ENCODE measurements at regions not wholly inside any gene's neighbourhood (a gene's known extent, or its start where the extent isn't known, plus 50 kb on each side); places are given as distances from the start of the nearest gene placed in this dataset.

DNA sequence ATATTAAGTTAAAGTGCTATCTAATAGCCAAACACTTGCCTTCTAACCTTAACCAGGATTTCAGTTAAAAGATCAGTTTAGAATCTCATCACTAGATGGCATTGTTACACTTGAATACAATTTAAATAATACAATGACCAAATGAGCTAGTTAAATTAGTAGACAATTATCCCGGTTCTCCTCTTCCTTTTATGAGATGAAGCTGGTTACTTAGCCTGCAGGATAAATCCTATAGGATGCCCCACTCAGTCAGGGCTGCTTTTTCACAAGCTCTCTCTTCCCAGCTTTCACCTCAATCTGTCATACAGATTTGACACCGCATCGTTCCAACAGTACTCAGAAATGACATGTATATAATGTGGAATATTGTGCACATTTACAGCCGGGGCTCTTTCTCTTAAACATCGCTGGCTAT is 678.8 kb downstream of the KCNJ3 start:
- FAIRE-seq, result peak; percentile 87

DNA sequence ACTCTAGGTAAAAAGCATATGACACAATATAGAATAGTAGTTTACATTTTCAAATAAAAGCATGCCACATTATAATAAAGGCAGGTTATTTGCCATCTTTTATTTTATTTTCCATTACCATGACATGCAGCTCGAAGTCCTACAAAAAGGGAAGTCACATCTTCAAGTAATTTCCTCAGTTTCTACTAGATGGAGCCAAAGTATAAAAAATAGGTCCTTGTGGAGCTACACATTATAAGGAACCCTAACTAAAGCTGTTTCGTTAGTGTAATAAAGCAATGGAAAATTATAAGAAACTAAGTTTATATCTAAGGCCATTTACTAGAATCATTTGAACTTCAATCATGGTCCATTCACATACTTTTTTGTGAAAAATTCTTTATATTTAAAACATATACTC is 674.5 kb downstream of the KCNJ3 start:
- FAIRE-seq, result peak; percentile 76

DNA sequence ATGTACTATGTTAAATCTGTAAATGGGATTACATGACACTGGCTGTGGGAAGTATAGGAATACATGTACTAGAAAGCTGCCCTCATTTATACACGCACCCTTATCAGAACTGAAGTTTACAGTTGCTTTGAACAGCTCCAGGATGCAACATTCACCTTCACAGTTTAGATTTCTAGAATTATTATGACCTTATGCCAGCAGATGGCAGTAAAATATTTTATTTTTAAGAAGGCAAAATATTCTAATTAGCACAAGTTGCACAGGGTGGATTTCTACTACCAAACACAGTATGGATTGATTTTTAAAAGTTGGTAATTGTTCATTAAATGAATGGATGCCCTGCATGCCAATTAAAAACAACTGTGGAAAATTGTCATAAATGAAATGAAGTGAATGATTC is 670.4 kb downstream of the KCNJ3 start:
- FAIRE-seq, result peak; percentile 86

DNA sequence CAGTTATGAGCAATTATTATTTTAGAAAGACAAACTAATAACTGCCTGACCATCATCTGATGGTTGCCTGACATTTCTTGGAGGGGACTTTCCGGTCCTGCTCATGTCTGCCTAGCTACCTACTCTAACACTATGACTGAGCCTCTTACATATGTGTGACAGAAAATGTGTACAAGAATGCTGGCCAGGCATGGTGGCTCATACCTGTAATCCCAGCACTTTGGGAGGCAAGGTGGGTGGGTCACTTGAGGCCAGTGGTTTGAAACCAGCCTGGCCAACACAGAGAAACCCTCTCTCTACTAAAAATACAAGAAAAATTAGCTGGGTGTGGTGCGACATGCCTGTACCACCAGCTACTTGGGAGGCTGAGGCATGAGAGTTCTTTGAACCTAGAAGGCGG is 666.3 kb downstream of the KCNJ3 start:
- no peak for FAIRE-seq

DNA sequence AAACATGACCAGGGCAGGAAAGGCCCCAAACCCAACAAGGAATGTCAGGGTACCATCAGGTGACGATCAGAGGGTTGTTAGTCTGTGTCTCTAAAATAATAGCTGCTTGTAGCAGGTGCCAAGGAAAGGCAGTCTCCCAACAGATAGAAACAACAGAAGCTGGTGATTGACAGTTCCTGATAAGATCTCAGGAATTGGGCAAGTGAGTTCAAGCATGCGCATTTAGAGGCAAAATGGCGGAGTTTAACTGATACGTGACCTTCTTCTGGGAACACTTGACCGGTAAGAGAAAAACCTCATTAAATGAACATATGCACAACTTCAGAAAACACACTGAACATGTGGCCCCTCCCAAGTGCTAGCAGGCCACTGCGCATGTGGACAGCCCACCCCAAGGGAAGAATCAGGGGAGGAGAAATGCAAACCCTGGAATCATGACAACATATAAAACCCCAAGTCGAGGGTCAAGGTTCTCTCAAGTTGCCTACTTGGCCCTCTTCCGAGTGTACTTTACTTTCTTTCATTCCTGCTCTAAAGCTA is 664.9 kb downstream of the KCNJ3 start:
- FAIRE-seq, result no peak

DNA sequence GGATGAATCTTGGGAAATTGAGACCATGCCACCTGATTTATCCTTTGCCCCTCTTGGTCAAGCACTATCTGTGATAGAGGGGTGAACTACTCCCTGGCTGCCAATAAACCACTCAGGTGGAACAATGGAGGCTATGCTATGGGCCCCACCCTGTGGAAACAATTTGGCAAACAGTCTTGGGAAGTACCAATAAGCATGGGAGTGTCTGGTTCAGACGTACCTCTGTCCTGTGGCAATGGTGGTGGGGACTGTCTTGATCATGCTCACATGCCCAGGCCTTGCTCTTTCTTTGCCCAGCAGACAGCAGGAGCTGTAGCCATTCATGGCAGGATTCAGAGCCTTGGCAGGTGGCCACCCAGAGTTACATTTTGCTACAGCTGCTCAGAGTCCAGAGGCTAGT is 658.7 kb downstream of the KCNJ3 start:
- no peak for FAIRE-seq

DNA sequence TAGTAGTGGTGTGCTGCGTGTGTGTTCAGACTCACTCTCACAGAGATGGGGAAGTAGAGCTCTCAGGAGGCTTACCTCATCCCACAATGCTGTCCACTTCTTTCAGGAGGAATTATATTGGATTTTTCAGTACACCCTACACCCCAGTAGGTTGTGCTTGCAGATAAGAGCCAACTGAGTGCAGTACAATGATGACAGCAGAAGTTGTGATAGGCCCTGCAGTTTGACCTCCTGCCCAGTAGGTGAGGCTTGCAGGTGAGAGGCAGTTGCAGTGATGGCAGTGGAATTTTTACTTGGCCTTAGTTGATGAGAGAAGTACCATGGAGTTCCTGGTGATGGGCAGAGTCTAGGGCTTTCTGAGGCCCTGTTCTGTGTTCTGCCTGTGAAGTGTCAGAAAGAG is 657.8 kb downstream of the KCNJ3 start:
- FAIRE-seq, result no peak

DNA sequence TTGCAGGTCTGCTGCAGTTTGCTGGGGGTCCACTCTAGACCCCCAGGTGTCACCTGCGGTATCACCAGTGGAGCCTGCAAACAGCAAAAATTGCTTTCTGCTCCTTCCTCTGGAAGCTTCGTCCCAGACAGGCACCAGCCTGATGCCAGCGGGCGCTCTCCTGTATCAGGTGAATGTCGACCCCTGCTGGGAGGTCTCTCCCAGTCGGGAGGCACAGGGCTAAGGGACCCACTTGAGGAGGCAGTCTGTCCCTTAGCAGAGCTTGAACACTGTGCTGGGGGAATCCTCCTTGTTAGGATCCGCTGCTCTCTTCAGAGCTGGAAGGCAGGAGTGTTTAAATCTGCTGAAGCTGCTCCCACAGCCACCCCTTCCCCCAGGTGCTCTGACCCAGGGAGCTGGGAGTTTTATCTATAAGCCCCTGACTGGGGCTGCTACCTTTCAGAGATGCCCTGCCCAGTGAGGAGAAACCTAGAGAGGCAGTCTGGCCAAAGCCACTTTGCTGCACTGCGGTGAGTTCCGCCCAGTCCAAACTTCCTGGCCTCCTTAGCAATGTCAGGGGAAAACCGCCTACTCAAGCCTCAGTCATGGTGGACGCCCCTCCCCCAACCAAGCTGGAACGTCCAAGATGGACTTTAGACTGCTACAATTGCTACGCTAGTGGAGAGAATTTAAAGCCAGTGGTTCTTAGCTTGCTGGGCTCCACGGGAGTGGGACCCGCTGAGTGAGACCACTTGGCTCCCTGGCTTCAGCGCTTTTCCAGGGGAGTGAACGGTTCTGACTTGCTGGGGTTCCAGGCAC is 652.5 kb downstream of the KCNJ3 start:
- FAIRE-seq, result no peak

DNA sequence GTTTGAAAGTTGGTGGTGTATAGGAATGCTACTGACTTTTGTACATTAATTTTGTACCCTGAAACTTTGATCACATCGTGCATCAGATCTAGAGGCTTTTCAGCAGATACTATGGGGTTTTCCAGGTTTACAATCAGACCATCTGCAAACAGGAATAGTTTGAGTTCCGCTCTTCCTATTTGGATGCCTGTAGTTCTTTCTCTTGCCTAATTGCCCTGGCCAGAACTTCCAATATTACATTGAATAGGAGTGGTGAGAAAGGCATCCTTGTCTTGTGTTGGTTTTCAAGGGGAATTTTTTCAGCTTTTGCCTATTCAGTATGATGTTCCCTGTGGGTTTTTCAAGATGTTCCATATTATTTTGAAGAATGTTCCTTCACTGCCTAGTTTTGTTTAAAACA is 633.5 kb downstream of the KCNJ3 start:
- no peak for FAIRE-seq

DNA sequence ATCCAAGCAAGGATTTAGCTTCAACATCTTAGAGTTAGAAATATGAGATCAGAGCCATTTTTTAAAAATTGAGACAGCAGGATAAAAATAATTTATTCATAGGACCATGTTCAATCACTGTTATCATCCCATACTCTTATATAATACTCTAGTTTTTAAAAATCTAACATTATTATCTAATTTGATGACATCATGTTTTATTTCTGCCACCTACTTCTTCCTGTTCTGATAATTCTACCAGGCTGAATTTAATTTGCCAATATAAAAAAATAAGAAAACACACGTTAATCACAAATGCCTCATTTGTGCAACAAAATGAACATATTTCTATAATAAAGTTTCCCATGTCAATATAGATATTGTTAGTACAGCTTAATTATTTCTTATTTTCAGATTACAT is 621.7 kb downstream of the KCNJ3 start:
- no peak for FAIRE-seq

DNA sequence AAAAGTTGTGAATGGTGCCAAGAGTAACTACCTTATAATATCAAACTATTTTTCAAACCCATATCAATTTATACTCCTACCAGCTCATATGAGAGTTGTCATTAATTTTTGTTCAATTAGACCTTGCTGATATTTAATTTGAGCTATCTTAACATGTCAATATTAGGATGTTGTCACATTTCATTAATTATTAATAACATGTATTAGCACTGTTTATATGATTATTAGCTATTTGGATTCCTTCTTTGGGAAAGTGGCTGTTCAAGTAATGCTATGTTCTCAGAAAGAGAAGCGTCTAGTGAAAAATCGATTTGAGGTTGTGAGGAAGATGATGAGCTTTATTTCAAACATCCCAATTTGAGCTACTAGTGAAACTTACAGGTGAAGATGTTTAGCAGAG is 620.2 kb downstream of the KCNJ3 start:
- FAIRE-seq, result no peak

DNA sequence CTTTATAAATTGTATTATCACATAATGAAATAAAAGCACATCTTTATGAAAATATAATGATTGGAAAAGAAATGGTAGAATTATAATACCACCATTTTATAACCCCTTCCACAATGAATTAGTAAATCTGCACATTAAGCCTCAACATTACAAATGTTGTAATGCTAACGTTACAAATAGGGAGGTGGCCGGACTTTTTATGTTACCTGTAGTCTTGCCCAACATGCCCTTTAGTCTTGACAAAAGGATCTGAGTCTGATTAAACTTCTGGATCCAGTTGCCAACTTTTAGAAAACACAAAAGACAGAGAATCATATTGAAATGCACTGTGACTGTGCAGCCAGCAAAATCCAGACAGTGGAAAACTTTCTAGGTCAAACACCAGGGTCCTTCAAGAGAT is 617.3 kb downstream of the KCNJ3 start:
- no peak for FAIRE-seq

DNA sequence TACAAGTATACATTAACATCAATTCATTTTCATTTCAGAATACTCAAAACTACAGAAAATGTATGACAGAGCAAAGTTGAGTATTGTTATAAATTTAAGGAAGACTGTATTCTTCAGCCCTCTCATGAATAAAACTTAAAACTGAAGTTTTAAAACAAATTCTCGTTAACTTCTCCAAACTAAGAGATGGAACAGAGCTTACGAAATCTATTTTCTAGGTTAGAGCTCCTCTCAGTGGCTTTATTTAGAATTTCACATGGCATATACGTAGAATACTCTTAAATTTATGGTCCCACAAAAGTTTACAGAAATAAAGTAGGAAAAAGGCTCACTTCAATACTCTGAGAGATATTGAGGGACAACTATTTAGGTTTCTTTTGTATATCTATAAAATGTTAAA is 612.1 kb downstream of the KCNJ3 start:
- peak; percentile 94 for FAIRE-seq

DNA sequence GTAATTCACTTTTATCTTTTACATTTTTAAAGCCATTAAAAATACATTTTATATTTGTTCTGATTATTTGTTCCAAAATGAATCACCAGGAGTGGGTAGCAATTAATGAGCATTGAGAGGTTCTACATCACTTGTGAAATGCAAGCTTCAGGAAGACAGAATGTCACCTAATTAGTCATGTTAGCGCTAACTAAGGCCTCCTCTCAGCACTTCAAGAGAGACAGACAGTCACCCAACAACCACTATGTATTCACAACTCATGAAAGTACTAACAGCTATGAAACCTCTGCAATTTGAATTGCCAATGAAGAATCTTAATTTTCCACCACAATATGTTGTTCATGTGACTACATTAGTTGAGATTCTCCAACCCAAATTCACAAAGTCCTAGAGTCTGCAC is 611.0 kb downstream of the KCNJ3 start:
- FAIRE-seq, result no peak

DNA sequence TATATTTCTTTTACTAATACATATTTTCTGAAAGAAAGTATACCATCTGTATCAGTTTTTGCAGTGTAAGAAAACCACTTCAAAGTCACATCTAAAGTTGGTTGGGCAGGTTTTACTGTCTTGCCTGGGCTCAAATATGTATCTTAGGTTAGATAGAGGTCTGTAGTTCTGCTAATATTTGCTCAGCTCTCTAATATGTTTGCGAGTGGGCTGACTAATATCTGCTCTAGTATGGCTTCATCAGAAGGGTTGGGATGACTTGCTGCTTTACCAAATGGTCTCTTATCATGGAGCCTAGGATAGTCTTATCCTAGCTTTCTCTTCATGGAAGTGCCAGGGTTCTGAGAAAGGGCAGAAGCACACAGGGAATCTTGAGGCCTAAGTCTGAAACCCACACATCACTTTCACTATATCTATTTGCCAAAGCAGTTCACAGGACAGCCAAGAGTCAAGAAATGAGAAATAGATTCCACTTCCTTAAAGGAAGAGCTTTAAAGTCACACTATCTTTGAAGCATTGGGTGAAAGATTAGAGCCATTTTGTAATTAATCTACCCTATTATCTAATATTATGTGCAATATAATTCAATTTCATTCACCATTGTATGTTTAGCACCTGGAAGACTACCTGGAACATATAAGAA is 610.0 kb downstream of the KCNJ3 start:
- no peak for FAIRE-seq

DNA sequence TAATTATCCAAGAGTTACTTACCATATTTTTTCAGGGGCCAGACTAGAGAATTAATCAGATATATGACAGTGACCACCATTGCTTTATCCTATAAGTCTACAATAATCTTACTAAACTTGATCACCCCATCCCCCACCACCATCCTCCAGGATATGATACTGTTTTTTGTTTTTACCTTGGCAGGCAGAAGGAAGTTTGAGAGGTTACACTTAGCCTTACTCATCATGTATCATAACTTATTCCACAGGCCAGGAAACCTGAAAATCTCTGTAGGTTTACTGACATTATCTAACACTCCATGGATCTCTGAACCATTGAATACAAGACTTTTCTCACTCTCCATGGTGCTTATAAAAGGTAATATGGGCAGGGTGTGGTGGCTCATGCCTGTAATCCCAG is 602.7 kb downstream of the KCNJ3 start:
- FAIRE-seq, result no peak

DNA sequence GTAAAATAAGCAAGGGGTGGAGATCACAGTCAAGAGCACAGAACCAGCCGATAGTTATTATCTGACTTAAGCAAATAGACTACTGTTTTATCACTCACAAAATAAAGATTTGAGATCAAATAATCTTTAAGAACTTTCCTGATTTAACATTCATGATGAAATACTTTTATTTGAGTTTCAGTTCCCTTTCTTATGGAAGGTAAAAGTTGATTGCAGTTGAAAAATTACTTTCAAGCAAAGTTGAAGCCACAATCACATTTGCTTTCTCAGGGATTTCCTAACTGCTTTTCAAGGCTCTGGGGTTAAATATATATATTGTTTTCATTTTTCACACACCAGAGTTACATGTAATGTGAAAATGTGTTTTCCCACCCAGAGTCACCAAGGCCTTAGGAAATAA is 599.5 kb downstream of the KCNJ3 start:
- no peak for FAIRE-seq

DNA sequence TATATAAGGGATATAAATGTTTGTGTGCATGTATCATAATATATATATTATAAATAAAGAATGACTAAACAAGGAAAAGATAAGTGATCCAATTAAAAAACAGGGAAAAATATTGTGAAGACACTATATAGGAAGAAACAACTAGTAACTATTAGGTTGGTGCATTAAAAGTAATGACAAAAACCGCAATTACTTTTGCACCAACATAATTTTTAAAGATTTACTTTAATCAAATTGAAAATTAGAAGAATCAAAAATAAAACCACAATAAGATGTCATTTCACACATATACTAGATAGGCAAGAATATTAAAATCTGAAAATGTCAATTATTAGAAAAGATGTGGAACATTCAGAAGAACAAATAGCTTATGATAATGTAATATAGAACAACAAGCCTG is 595.9 kb downstream of the KCNJ3 start:
- peak; percentile 80 for FAIRE-seq

DNA sequence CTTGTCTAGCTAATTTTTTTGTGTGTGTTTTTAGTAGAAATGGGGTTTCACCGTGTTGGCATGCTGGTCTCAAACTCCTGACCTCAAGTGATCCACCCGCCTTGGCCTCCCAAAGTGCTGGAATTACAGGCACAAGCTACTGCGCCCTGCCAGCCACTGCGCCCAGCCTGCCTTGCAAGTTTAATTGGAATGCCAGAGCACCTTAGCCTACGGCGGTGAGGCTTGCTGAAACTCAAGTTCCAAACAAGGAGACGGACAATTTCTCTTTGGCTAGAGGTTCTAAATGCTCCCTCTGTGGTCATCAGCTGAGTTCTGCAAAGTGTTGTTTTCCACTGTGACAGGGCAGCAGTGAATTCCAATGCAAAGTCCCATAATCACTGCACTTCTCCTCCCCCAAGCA is 583.4 kb downstream of the KCNJ3 start:
- FAIRE-seq, result no peak

DNA sequence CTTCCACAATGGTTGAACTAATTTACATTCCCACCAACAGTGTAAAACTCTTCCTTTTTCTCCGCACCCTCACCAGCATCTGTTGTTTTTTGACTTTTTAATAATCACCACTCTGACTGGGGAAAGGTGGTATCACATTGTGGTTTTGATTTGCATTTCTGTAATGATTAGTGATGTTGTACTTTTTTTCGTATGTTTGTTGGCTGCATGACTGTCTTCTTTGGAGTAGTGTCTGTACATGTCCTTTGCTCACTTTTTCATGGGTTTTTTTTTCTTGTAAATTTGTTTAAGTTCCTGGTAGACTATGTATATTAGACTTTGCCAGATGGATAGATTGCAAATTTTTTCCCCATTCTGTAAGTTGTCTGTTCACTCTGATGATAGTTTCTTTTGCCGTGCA is 574.8 kb downstream of the KCNJ3 start:
- FAIRE-seq, result no peak

DNA sequence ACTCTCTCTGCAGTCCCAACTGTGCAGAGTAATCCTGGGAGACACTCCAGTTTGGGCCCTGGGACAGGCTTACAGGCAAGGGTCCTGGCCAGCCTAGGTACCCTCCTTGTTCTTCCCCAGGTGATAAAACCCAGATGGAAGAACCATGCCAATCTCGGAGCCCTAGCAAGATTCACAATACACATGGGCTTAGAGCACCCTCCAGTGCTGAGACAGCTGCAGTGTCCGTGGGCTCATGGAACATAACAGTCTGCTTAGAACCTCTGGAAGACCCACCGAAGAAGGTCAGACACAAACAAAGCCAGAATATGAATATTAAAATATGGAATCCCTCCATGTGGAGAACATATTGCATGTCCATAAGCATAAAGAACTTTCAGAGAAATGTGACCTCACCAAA is 568.1 kb downstream of the KCNJ3 start:
- FAIRE-seq, result no peak

DNA sequence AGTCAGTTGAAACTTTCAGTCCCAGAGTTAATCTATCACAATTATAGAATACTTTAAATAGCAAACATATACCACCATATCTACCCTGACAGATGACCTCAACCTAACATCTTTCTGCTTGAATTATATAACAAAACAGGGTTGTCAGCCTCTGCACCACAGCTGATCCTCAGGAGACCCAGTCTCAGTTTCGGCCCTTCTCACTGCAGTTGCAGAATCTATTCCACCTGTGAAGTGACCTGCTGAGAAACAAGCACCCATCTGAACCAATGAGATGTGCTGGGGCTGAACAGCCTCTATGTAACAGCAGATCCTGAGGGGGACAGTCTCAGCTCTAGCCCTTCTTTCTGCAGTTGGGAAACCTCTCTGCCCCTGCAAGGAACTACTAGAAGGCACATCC is 567.6 kb downstream of the KCNJ3 start:
- FAIRE-seq, result no peak

DNA sequence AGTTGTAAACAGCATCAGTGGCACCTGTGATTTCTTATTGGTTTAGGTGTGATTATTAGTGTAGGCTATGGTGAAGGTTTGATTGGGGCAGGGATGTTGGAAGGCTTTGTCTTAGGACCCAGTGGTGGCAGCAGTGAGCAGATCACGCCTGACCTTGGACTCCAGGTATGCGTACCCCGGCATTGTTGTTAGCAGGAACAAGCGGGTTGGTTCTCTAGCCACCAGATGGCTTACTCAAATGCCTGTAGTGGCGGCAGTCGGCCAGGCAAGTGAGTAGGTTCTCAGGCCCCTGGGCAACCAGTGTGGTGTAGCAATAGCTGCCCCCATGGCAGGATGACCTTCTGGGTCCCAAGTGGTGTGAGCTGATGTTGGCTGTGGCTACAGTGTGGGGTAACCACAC is 558.3 kb downstream of the KCNJ3 start:
- no peak for FAIRE-seq

DNA sequence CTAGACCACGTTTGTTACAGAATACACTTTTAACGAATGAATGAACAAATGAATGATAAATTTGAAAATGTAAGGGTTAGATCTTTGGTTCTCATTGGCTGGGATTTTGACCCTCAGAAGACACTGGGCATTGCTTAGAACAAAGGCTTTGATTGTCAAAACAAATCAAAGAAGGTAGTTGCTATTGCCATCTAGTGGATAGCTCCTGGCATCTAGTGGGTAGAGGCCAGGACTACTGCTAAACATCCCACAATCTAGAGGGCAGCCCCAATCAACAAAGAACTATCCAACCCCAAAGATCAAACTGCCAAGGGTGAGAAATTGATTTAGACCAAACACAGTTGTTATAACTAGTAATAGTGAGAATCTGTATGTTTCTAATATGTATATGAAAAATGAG is 552.3 kb downstream of the KCNJ3 start:
- FAIRE-seq, result no peak

DNA sequence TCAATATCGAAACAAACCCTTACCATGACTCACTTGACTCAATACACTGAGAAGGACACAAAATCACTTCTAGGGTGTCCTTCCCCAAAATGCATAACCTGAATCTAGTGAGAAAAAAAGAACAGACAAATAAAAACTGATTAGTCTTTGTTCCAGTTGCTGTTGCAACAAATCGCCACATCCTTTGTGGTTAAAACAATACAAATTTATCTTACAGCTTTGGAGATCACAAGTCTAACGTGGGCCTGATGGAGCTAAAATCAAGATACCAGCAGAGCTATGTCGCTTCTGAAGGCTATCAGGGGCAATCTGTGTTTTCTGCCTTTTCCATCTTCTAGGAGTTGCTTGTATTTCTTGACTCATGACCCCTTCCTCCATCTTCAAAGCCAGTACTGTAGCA is 541.7 kb downstream of the KCNJ3 start:
- FAIRE-seq, result no peak
